ENCODE measurements at regions not wholly inside any gene's neighbourhood (a gene's known extent, or its start where the extent isn't known, plus 50 kb on each side); places are given as distances from the start of the nearest gene placed in this dataset.

DNA sequence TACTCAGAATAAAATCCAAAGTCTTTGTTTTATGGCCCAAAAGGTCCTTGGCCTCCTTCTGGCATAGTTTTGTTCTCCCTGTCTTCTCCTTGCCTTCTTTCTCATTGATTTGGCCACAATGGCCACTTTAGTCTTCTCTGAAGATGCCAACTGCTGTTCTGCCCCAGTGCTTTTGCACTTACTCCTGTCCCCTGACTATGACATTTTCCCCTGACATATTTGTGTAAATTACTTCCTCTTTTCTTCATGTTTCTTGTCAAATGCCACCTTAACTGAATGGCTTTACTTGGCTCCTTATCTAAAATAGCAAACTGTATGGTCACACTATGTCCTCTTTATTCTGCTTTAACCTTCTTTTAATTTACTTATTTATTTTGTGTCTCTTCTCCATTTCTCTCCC is 484.7 kb upstream of the ARRDC3 start:
- H3K4me3 ChIP-seq (ENCODE audit: control extremely low read depth in 1 of 5, extremely low read depth in 1 of 5, insufficient read depth in 1 of 5, low read depth in 2 of 5, low read length in 4 of 5): no peak overlapping the region
- no peaks in the 10 kb centered on the region for H3K9me3 Mint-ChIP-seq (ENCODE audit: insufficient read depth)
- H3K4me2 ChIP-seq (replicated peaks; ENCODE audit: low read depth, low read length, poor library complexity, severe bottlenecking): no peak overlapping the region
- H2AFZ ChIP-seq (ENCODE audit: insufficient read depth, low read depth, low read length, poor library complexity, severe bottlenecking): no peak overlapping the region
- H3K4me1 Mint-ChIP-seq: no peaks in the 10 kb centered on the region
- H3K27me3 ChIP-seq (replicated peaks in 1 of 4; ENCODE audit: control extremely low read depth in 1 of 4, control insufficient read depth in 3 of 4, insufficient read depth in 4 of 4, low read length in 3 of 4): no peaks in the 10 kb centered on the region
- intact Hi-C loops (cut with micrococcal nuclease): no loop called here
- no peak overlapping the region for H3K4me3 Mint-ChIP-seq
- TF ChIP-seq, protein P1, sequence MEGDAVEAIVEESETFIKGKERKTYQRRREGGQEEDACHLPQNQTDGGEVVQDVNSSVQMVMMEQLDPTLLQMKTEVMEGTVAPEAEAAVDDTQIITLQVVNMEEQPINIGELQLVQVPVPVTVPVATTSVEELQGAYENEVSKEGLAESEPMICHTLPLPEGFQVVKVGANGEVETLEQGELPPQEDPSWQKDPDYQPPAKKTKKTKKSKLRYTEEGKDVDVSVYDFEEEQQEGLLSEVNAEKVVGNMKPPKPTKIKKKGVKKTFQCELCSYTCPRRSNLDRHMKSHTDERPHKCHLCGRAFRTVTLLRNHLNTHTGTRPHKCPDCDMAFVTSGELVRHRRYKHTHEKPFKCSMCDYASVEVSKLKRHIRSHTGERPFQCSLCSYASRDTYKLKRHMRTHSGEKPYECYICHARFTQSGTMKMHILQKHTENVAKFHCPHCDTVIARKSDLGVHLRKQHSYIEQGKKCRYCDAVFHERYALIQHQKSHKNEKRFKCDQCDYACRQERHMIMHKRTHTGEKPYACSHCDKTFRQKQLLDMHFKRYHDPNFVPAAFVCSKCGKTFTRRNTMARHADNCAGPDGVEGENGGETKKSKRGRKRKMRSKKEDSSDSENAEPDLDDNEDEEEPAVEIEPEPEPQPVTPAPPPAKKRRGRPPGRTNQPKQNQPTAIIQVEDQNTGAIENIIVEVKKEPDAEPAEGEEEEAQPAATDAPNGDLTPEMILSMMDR (IDR thresholded peaks at IDR 0.05): no peak
- TF ChIP-seq EZH2 (IDR thresholded peaks at IDR 0.05; ENCODE audit: borderline replicate concordance, insufficient read depth, low read depth, low read length, poor library complexity, severe bottlenecking): no peak
- ATAC-seq (ENCODE audit: low read depth) (no peak), DNase-seq (no peak)
- no peaks in the 10 kb centered on the region for H4K20me1 ChIP-seq (ENCODE audit: control insufficient read depth, insufficient read depth, low read length, poor library complexity, severe bottlenecking)
- H3K27me3 Mint-ChIP-seq: no peaks in the 10 kb centered on the region
- POLR2A ChIA-PET: no interaction called here
- H3K4me1 ChIP-seq (ENCODE audit: control insufficient read depth in 2 of 2, insufficient read depth in 2 of 2, low read length in 2 of 2): no peaks in the 10 kb centered on the region
- no peaks in the 10 kb centered on the region for H3K9me3 ChIP-seq (ENCODE audit: control extremely low read depth in 1 of 3, control insufficient read depth in 2 of 3, insufficient read depth in 1 of 3, low read length in 2 of 3)
- CTCF ChIA-PET: no interaction called here
- no peak overlapping the region for H3K27ac Mint-ChIP-seq
- H3K36me3 ChIP-seq (replicated peaks in 1 of 2; ENCODE audit: control extremely low read depth in 1 of 2, control insufficient read depth in 1 of 2, extremely low read depth in 1 of 2, insufficient read depth in 2 of 2, low read length in 1 of 2): no peaks in the 10 kb centered on the region
- H3K27ac ChIP-seq (ENCODE audit: low read length in 2 of 2): no peak overlapping the region
- H3K79me2 ChIP-seq (ENCODE audit: control insufficient read depth, insufficient read depth, low read length): no peaks in the 10 kb centered on the region
- no peak overlapping the region for H3K9ac ChIP-seq (ENCODE audit: low read length)

DNA sequence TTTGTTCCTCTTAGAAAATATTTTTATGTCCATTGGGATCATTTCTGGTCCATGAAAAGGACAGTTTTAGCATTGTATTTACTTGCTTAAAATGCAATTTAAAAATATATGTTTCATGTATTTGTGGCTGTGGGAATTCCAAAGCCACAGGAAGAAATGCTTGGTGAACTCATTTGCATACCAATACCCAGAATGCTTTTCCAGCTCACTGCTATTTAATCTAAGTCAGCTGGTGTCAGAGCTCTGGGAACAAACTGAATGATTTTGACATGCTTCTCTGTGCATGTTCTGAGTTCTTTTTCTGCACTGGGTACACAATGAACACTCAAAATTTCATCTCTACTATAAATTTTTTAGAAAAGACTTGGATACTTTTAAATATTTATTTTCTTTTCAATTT is 482.8 kb upstream of the ARRDC3 start:
- no peak overlapping the region for H3K4me3 Mint-ChIP-seq
- H3K27ac Mint-ChIP-seq: no peak overlapping the region
- ChIA-PET POLR2A (no interaction called here), CTCF (no interaction called here)
- H3K4me3 ChIP-seq (ENCODE audit: control extremely low read depth in 1 of 5, extremely low read depth in 1 of 5, insufficient read depth in 1 of 5, low read depth in 2 of 5, low read length in 4 of 5): no peak overlapping the region
- no peak for TF ChIP-seq EZH2 (IDR thresholded peaks at IDR 0.05; ENCODE audit: borderline replicate concordance, insufficient read depth, low read depth, low read length, poor library complexity, severe bottlenecking)
- TF ChIP-seq, protein P1 (IDR thresholded peaks at IDR 0.05): no peak
- no peaks in the 10 kb centered on the region for H3K36me3 ChIP-seq (replicated peaks in 1 of 2; ENCODE audit: control extremely low read depth in 1 of 2, control insufficient read depth in 1 of 2, extremely low read depth in 1 of 2, insufficient read depth in 2 of 2, low read length in 1 of 2)
- ATAC-seq (ENCODE audit: low read depth) (no peak), DNase-seq (no peak)
- H4K20me1 ChIP-seq (ENCODE audit: control insufficient read depth, insufficient read depth, low read length, poor library complexity, severe bottlenecking): no peaks in the 10 kb centered on the region
- no peak overlapping the region for H3K27ac ChIP-seq (ENCODE audit: low read length in 2 of 2)
- intact Hi-C loops (cut with micrococcal nuclease): no loop called here
- H3K4me2 ChIP-seq (replicated peaks; ENCODE audit: low read depth, low read length, poor library complexity, severe bottlenecking): no peak overlapping the region
- H3K4me1 Mint-ChIP-seq: no peaks in the 10 kb centered on the region
- H3K79me2 ChIP-seq (ENCODE audit: control insufficient read depth, insufficient read depth, low read length): no peaks in the 10 kb centered on the region
- no peaks in the 10 kb centered on the region for H3K9me3 Mint-ChIP-seq (ENCODE audit: insufficient read depth)
- no peaks in the 10 kb centered on the region for H3K4me1 ChIP-seq (ENCODE audit: control insufficient read depth in 2 of 2, insufficient read depth in 2 of 2, low read length in 2 of 2)
- H3K27me3 ChIP-seq (replicated peaks in 1 of 4; ENCODE audit: control extremely low read depth in 1 of 4, control insufficient read depth in 3 of 4, insufficient read depth in 4 of 4, low read length in 3 of 4): no peaks in the 10 kb centered on the region
- no peak overlapping the region for H3K9ac ChIP-seq (ENCODE audit: low read length)
- H2AFZ ChIP-seq (ENCODE audit: insufficient read depth, low read depth, low read length, poor library complexity, severe bottlenecking): no peak overlapping the region
- no peaks in the 10 kb centered on the region for H3K27me3 Mint-ChIP-seq
- H3K9me3 ChIP-seq (ENCODE audit: control extremely low read depth in 1 of 3, control insufficient read depth in 2 of 3, insufficient read depth in 1 of 3, low read length in 2 of 3): peaks cover 0 to 4% (median 0%) of the 10 kb centered on the region in 3 donors

Data from B cell (primary cell).